Upper lobe of left lung (tissue), 6 donors: ENCODE measurements at regions not wholly inside any gene's neighbourhood (a gene's known extent, or its start where the extent isn't known, plus 50 kb on each side); places are given as distances from the start of the nearest gene placed in this dataset.

Experiments
- ATAC-seq, 2 donors: fragments of 200-7000 bp; cut with Tn5 transposase; one replicate each; pipeline ENCODE4 v1.9.1; 2022; ENCODE audit warnings: mild to moderate bottlenecking in 2 of 2, moderate library complexity in 2 of 2; ENCODE audit not compliant: low FRiP score in 2 of 2
- DNase-seq, 2 donors: peaks; one replicate each; pipeline ENCODE4 v3.0.0-alpha.2; 2019 to 2020
- H3K27ac ChIP-seq, 4 donors: fragments of 200-600 bp; sonication (generic); one replicate each; pipeline ENCODE4 v1.5.1; 2016 to 2019
- H3K27me3 ChIP-seq, 4 donors: fragments of 200-600 bp; sonication (generic); one replicate each; pipeline ENCODE4 v1.5.1; 2017 to 2019
- H3K36me3 ChIP-seq, 4 donors: fragments of 200-600 bp; sonication (generic); one replicate each; pipeline ENCODE4 v1.5.1; 2016 to 2019
- H3K4me1 ChIP-seq, 4 donors: fragments of 200-600 bp; sonication (generic); one replicate each; pipeline ENCODE4 v1.5.1; 2018 to 2019
- H3K4me3 ChIP-seq, 4 donors: fragments of 200-600 bp; sonication (generic); one replicate each; pipeline ENCODE4 v1.5.1; 2017 to 2019; ENCODE audit warnings: mild to moderate bottlenecking in 2 of 4, moderate library complexity in 1 of 4
- H3K9me3 ChIP-seq, 4 donors: fragments of 200-600 bp; sonication (generic); one replicate each; pipeline ENCODE4 v1.5.1; 2018 to 2019
- CTCF ChIP-seq, 6 experiments: fragments of 450-650 bp in 4 of 6; fragments of 200-600 bp in 2 of 6; sonication (generic) in 2 of 6; IDR thresholded peaks; one replicate each; pipeline ENCODE4 v1.5.1; 2016 to 2019; ENCODE audit warnings: antibody characterized with exemption in 6 of 6
- EP300 ChIP-seq, 4 donors: sonication (generic); formaldehyde crosslinking; IDR thresholded peaks; one replicate each; pipeline ENCODE4 v1.5.1; 2017; ENCODE audit warnings: antibody characterized with exemption in 4 of 4, control low read depth in 2 of 4
- POLR2A ChIP-seq, 4 donors: fragments of 450-650 bp; IDR thresholded peaks; one replicate each; pipeline ENCODE4 v1.5.1; 2016 to 2017; ENCODE audit warnings: antibody characterized with exemption in 4 of 4, mild to moderate bottlenecking in 2 of 4
- POLR2AphosphoS5 ChIP-seq, 2 donors: sonication (generic); formaldehyde crosslinking; IDR thresholded peaks; one replicate each; pipeline ENCODE4 v1.5.1; 2017; ENCODE audit warnings: antibody characterized with exemption in 2 of 2
- WGBS, 2 donors: methylation state at CpG; one replicate each; pipeline ENCODE4 v1.1.5; 2017 to 2018; 5-methylcytosine and 5-hydroxymethylcytosine counted together
- donor health status: DM: no; HTN: no; CAD: no; lungs with moderate emphysema.
- donor health status: DM: no; HTN: yes; CAD: no; lungs with severe emphysema.

DNA sequence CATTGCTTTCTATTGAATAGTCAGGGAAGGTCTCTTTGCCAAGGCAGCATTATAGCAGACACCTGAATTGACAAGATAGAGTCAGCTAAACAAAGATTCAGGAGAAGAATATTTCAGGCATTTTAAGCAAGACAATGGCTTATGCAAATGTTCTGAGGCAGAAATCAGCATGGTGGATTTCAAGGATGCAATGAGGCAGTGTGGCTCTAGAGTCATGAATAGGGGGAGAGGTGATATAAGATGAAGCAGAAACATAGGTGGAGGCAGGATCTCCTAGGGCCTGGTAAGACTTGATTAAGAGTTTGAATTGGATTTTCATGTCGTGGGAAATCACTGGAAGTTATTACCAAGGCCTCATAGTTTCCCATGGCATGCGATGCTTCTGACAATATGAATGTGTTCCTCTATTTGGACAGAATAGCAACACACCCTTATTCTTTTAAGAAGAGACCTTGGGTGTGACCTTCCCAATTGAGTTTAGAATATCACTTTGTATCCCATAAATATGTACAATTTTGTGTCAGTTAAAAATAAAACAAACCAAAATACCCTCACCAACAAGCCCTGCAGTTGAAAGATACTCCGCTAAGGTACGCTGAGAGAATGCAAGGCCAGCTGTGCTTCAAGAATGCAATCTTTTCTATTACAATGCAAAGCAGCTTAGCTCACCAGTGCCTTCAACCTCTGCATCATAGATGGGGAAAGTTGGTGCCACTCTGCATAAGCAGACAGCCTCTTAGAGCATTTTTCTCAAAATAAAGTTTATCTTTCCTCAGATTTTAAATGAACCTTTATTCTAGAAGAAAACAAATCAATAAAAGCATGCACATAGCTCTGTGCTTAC is 139.6 kb upstream of the SALL1 start:
- Histone ChIP-seq H3K4me1 (no peaks in the 10 kb centered on the region), H3K4me3 (no peak overlapping the region), H3K36me3 (no peaks in the 10 kb centered on the region), H3K27me3 (no peaks in the 10 kb centered on the region), H3K9me3 (no peaks in the 10 kb centered on the region), H3K27ac (no peak overlapping the region)
- DNase-seq (no peak), ATAC-seq (no peak)
- WGBS, 2 donors: 58 to 68% methylated on average over 4 of the region's 4 CpGs
- TF ChIP-seq EP300 (IDR thresholded peaks at IDR 0.05) (no peak), POLR2A (IDR thresholded peaks at IDR 0.05) (no peak), CTCF (IDR thresholded peaks at IDR 0.05) (no peak), POLR2AphosphoS5 (IDR thresholded peaks at IDR 0.05) (no peak)

DNA sequence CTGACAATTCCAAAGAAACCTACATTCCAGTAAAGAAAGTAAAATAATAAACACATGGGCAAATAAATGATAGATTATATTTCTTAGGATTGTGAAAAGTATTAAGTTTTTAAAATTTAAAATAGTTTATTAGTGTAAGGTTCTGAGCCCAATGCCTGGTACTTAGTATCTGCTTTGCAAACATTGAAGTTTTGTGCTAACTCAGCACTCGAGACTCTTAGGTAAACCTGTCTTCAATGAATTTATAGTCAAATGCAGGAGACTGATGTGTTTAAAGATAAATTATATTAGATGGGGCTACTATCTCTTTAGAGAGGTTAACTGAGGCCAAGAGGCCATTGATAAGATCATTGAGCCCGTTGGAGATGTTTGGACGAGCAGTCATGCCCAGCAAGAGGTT is 138.3 kb upstream of the SALL1 start:
- DNase-seq (no peak), ATAC-seq (no peak)
- Histone ChIP-seq H3K4me3 (no peak overlapping the region), H3K27ac (no peak overlapping the region), H3K27me3 (no peaks in the 10 kb centered on the region), H3K36me3 (no peaks in the 10 kb centered on the region), H3K4me1 (no peaks in the 10 kb centered on the region), H3K9me3 (no peaks in the 10 kb centered on the region)
- TF ChIP-seq POLR2AphosphoS5 (IDR thresholded peaks at IDR 0.05): no peak
- no peak for TF ChIP-seq CTCF (IDR thresholded peaks at IDR 0.05)
- WGBS, 2 donors: 34 to 40% methylated on average over 3 of the region's 3 CpGs

DNA sequence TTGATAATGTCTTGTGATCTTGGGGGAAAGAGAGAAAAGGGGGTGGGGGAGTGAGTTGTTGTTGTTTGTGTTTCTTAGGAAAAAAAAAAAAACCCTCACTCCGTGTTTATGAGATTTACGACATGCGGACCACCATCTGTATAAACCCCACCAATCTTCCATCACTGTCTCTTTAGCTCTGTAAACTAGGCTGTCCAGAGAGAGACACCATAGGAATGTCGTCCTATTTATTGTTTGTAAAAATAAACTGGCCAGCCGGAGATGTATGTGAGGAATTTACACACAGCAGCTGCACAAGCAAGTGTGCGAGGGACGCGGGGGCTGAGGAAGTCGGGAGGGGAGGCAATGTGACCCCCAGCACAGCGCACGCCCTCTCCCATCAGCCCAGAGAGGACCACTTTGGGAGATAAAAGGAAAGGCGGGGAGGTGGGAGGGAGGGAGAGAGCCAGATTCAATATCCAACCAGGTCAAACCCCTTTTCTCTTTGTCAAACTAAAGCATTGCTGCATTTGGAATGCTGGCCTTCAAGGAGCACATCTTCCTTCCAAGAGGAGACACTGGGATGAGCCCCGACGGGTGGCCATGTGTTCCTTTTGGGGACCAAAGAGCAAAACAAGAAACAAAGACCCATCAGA is 136.2 kb upstream of the SALL1 start:
- ATAC-seq: no peak
- 42 to 49% methylated on average over 14 of the region's 14 CpGs for WGBS, 2 donors

DNA sequence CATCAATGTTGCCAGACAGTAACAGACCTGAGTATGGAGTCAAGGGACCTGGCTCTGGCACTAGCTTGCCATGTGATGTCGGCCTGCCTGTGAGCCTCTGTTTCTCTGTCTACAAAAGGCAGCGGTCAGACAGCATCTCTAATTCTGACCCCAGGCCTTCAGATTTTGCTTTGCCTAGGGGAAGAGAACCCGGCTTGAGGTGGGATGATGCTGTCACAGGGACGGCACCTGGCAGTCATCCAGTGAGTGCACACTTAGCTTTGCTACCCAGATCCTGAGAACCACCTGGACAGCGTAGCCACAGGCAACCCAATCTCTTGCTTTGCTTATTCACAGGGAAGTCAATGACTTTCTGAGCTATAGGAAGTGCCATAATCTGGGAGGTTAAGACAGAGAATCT is 135.2 kb upstream of the SALL1 start:
- WGBS, 2 donors: 76 to 83% methylated on average over 4 to 5 of the region's 5 CpGs
- TF ChIP-seq EP300 (IDR thresholded peaks at IDR 0.05) (no peak), POLR2A (IDR thresholded peaks at IDR 0.05) (no peak), CTCF (IDR thresholded peaks at IDR 0.05) (no peak), POLR2AphosphoS5 (IDR thresholded peaks at IDR 0.05) (no peak)

More for the DNA sequence above, 136.2 kb upstream of the SALL1 start:
- Histone ChIP-seq H3K27me3 (no peaks in the 10 kb centered on the region), H3K4me1 (no peaks in the 10 kb centered on the region), H3K9me3 (no peaks in the 10 kb centered on the region), H3K36me3 (no peaks in the 10 kb centered on the region), H3K4me3 (no peak overlapping the region), H3K27ac (no peak overlapping the region)
- TF ChIP-seq POLR2AphosphoS5 (IDR thresholded peaks at IDR 0.05): no peak
- TF ChIP-seq POLR2A (IDR thresholded peaks at IDR 0.05): no peak
- TF ChIP-seq EP300 (IDR thresholded peaks at IDR 0.05): no peak
- TF ChIP-seq CTCF (IDR thresholded peaks at IDR 0.05): no peak
- DNase-seq: peak in 1 of 2 donors; percentile 9

More for the DNA sequence above, 135.2 kb upstream of the SALL1 start:
- H3K4me3 ChIP-seq: no peak overlapping the region
- no peaks in the 10 kb centered on the region for H3K9me3 ChIP-seq
- no peak for DNase-seq
- H3K27ac ChIP-seq: no peak overlapping the region
- no peak for ATAC-seq
- H3K27me3 ChIP-seq: no peaks in the 10 kb centered on the region
- H3K36me3 ChIP-seq: no peaks in the 10 kb centered on the region
- H3K4me1 ChIP-seq: no peaks in the 10 kb centered on the region
